ENCODE measurements at regions not wholly inside any gene's neighbourhood (a gene's known extent, or its start where the extent isn't known, plus 50 kb on each side); places are given as distances from the start of the nearest gene placed in this dataset.

GRCh38 chr14:62101189-62101588, 339.0 kb downstream of the SNAPC1 start:
- DNase-seq: no peak

- no peak for DNase-seq
Measured at GRCh38 chr14:62101673-62102348, 339.6 kb downstream of the SNAPC1 start.

GRCh38 chr14:62102349-62102725, 340.1 kb downstream of the SNAPC1 start:
- DNase-seq: no peak

GRCh38 chr14:62103464-62103863, 341.2 kb downstream of the SNAPC1 start:
- no peak for DNase-seq

GRCh38 chr14:62110941-62111340, 348.7 kb downstream of the SNAPC1 start:
- no peak for DNase-seq

- peak; percentile 88 for DNase-seq
Measured at GRCh38 chr14:62117010-62117750, 355.0 kb downstream of the SNAPC1 start.

GRCh38 chr14:62117751-62118105, 355.5 kb downstream of the SNAPC1 start:
- peak; percentile 9 for DNase-seq

GRCh38 chr14:62118461-62118860, 356.2 kb downstream of the SNAPC1 start:
- no peak for DNase-seq

GRCh38 chr14:62118871-62119270, 356.7 kb downstream of the SNAPC1 start:
- no peak for DNase-seq

- DNase-seq: no peak
Measured at GRCh38 chr14:62123961-62124360, 361.7 kb downstream of the SNAPC1 start.

GRCh38 chr14:62125793-62126192, 363.6 kb downstream of the SNAPC1 start:
- no peak for DNase-seq

GRCh38 chr14:62126879-62127478, 364.8 kb downstream of the SNAPC1 start:
- DNase-seq: peak; percentile 65

GRCh38 chr14:62130441-62130840, 368.2 kb downstream of the SNAPC1 start:
- no peak for DNase-seq

- no peak for DNase-seq
Measured at GRCh38 chr14:62133776-62134550, 371.7 kb downstream of the SNAPC1 start.

GRCh38 chr14:62138593-62138992, 376.4 kb downstream of the SNAPC1 start:
- DNase-seq: no peak

GRCh38 chr14:62141139-62141538, 378.9 kb downstream of the SNAPC1 start:
- no peak for DNase-seq

GRCh38 chr14:62143245-62143644, 381.0 kb downstream of the SNAPC1 start:
- DNase-seq: peak; percentile 32

GRCh38 chr14:62144863-62145262, 382.6 kb downstream of the SNAPC1 start:
- DNase-seq: peak; percentile 54

GRCh38 chr14:62146030-62146429, 383.8 kb downstream of the SNAPC1 start:
- no peak for DNase-seq

- DNase-seq: no peak
Measured at GRCh38 chr14:62156052-62156451, 393.8 kb downstream of the SNAPC1 start.

GRCh38 chr14:62158779-62159178, 396.6 kb downstream of the SNAPC1 start:
- no peak for DNase-seq

GRCh38 chr14:62159314-62159713, 397.1 kb downstream of the SNAPC1 start:
- DNase-seq: no peak

GRCh38 chr14:62162998-62163589, 400.9 kb downstream of the SNAPC1 start:
- DNase-seq: peak; percentile 38

All from fibroblast of skin of back (primary cell).